Chondrocyte (in vitro differentiated cells): ENCODE measurements at regions not wholly inside any gene's neighbourhood (a gene's known extent, or its start where the extent isn't known, plus 50 kb on each side); places are given as distances from the start of the nearest gene placed in this dataset.

Experiments
- DNase-seq: peaks from one replicate; pipeline ENCODE4 v3.0.0; 2021; ENCODE audit warnings: mixed read lengths, low spot score
- H3K27ac Mint-ChIP-seq: one replicate; pipeline ENCODE4 v1.8.0; 2021; ENCODE audit warnings: mild to moderate bottlenecking, moderate library complexity, mixed read lengths; ENCODE audit not compliant: unreplicated experiment
- H3K27me3 Mint-ChIP-seq: 2 replicates; pipeline ENCODE4 v1.8.0; 2021; ENCODE audit warnings: low read depth, mixed read lengths
- H3K36me3 Mint-ChIP-seq: 2 replicates; pipeline ENCODE4 v1.8.0; 2021; ENCODE audit warnings: low read depth, mixed read lengths
- H3K4me1 Mint-ChIP-seq: 2 replicates; pipeline ENCODE4 v1.8.0; 2021; ENCODE audit warnings: low read depth, mild to moderate bottlenecking, mixed read lengths
- H3K4me3 Mint-ChIP-seq: one replicate; pipeline ENCODE4 v1.8.0; 2021; ENCODE audit warnings: mild to moderate bottlenecking, moderate library complexity, mixed read lengths; ENCODE audit not compliant: unreplicated experiment
- H3K9me3 Mint-ChIP-seq: 2 replicates; pipeline ENCODE4 v1.8.0; 2021; ENCODE audit warnings: low read depth, mixed read lengths
- CTCF ChIP-seq: fragments of 200-600 bp; sonication (generic); IDR thresholded peaks from 2 replicates; pipeline ENCODE4 v1.5.0; 2021; ENCODE audit warnings: antibody characterized with exemption, mild to moderate bottlenecking, moderate library complexity

GRCh38 chr1:235919127-235919832 lies 52.6 kb upstream of the LYST start:
- no peak for DNase-seq
- peak overlapping the region; percentile 1 for H3K4me3 Mint-ChIP-seq
- TF ChIP-seq CTCF = no peak

DNA sequence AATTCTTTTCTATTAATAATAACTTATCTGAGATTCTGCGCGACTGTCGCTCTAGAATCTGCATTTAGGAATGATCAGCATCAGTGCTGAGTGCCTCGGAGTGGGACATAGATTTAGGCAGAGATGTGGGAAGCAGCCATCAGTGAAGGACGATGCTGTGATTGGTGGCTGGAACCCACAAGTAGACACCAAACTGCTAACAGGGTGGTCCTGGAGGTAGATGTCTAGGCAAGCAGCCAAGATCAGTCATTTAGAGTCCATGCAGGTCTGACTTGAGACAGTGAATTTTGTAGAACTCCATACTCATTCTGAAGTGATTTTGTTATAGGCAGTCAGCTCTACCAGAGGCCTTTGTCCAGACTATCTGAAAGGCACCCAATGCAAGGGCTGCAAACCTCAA lies 51.8 kb upstream of the LYST start:
- no peak overlapping the region for H3K4me3 Mint-ChIP-seq
- H3K27me3 Mint-ChIP-seq = no peaks in the 10 kb centered on the region
- no peak for DNase-seq
- no peaks in the 10 kb centered on the region for H3K36me3 Mint-ChIP-seq
- peak overlapping the region; percentile 92 for H3K27ac Mint-ChIP-seq
- no peak for TF ChIP-seq CTCF
- H3K9me3 Mint-ChIP-seq = no peaks in the 10 kb centered on the region
- peaks cover 72% of the 10 kb centered on the region for H3K4me1 Mint-ChIP-seq

More at GRCh38 chr1:235919127-235919832, 52.6 kb upstream of the LYST start:
- Mint-ChIP-seq H3K9me3 (no peaks in the 10 kb centered on the region), H3K27ac (peak overlapping the region; percentile 92), H3K4me1 (peaks cover 73% of the 10 kb centered on the region), H3K27me3 (no peaks in the 10 kb centered on the region), H3K36me3 (no peaks in the 10 kb centered on the region)

GRCh38 chr1:235918032-235918431 lies 51.3 kb upstream of the LYST start:
- Mint-ChIP-seq H3K9me3 (no peaks in the 10 kb centered on the region), H3K4me1 (peaks cover 72% of the 10 kb centered on the region), H3K27me3 (no peaks in the 10 kb centered on the region), H3K27ac (peak overlapping the region; percentile 92), H3K36me3 (no peaks in the 10 kb centered on the region), H3K4me3 (no peak overlapping the region)
- DNase-seq = no peak
- no peak for TF ChIP-seq CTCF

- no peaks in the 10 kb centered on the region for H3K27me3 Mint-ChIP-seq
- peak overlapping the region; percentile 99 for H3K27ac Mint-ChIP-seq
- no peak for TF ChIP-seq CTCF
Observed at GRCh38 chr1:235917267-235917811, 50.6 kb upstream of the LYST start.

More at GRCh38 chr1:235917267-235917811, 50.6 kb upstream of the LYST start:
- peaks cover 71% of the 10 kb centered on the region for H3K4me1 Mint-ChIP-seq
- no peaks in the 10 kb centered on the region for H3K36me3 Mint-ChIP-seq
- H3K9me3 Mint-ChIP-seq = no peaks in the 10 kb centered on the region
- H3K4me3 Mint-ChIP-seq = no peak overlapping the region
- no peak for DNase-seq
